ENCODE measurements at regions not wholly inside any gene's neighbourhood (a gene's known extent, or its start where the extent isn't known, plus 50 kb on each side); places are given as distances from the start of the nearest gene placed in this dataset.

- TF ChIP-seq, protein P1, sequence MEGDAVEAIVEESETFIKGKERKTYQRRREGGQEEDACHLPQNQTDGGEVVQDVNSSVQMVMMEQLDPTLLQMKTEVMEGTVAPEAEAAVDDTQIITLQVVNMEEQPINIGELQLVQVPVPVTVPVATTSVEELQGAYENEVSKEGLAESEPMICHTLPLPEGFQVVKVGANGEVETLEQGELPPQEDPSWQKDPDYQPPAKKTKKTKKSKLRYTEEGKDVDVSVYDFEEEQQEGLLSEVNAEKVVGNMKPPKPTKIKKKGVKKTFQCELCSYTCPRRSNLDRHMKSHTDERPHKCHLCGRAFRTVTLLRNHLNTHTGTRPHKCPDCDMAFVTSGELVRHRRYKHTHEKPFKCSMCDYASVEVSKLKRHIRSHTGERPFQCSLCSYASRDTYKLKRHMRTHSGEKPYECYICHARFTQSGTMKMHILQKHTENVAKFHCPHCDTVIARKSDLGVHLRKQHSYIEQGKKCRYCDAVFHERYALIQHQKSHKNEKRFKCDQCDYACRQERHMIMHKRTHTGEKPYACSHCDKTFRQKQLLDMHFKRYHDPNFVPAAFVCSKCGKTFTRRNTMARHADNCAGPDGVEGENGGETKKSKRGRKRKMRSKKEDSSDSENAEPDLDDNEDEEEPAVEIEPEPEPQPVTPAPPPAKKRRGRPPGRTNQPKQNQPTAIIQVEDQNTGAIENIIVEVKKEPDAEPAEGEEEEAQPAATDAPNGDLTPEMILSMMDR (IDR thresholded peaks at IDR 0.05; ENCODE audit: low read length) = no peak
- TF ChIP-seq EZH2 (IDR thresholded peaks at IDR 0.05; ENCODE audit: borderline replicate concordance, low read length) = no peak
Observed at GRCh38 chr12:88409257-88409656, 171.0 kb downstream of the KITLG start.

Measured in OCI-LY1 (cell line).